T-helper 2 cell (primary cell): ENCODE measurements at regions not wholly inside any gene's neighbourhood (a gene's known extent, or its start where the extent isn't known, plus 50 kb on each side); places are given as distances from the start of the nearest gene placed in this dataset.
"Not testable (repeated sequence)": the region's sequence is repeated elsewhere in the genome, so short reads cannot be mapped to it uniquely, and the experiment has no call there.

ENCODE experiments used
- DNase-seq, 5 experiments: peaks; one replicate each; pipeline versions ENCODE4 v3.0.0 to v3.0.0-alpha.2; 2012 to 2022

DNA sequence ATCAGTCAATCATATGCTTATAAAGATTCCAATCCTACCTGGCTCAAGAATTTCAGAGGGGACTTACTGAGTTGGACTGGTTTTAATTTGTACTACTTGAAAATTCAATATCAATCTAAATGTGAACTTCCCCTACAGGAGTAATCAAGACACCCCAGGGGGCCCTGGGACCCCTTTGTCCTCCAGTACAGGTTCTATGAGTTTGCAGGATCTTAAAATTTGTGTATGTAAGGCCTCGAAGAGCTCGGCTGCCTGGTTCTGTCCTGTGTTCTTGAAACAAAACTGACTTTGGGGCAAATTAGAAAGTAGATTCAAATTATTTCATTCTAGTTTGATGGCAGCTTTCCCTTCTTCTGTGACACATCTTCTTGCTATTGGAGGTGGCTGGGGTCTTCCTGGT lies 261.3 kb downstream of the KCNRG start:
- no peak for DNase-seq

DNA sequence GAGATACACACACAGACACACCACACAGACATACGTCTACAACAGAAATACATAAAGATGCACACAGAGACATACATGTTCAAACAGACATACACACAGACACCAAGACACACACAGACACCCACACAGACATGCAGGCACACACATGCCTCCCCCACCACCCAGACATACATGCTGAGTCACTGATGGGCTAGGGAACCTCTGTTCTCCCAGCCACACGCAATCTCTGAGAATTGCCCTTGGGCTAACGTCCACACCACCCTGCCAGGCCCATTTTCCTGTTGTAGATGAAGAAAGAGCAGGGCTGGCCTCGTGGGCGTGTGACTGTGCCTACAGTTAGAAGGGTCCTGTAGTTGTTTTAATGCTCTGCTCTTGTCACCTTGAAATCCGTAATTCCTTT lies 261.9 kb downstream of the KCNRG start:
- no peak for DNase-seq

GRCh38 chr13:50277906-50278305 lies 262.7 kb downstream of the KCNRG start:
- DNase-seq: no peak

DNA sequence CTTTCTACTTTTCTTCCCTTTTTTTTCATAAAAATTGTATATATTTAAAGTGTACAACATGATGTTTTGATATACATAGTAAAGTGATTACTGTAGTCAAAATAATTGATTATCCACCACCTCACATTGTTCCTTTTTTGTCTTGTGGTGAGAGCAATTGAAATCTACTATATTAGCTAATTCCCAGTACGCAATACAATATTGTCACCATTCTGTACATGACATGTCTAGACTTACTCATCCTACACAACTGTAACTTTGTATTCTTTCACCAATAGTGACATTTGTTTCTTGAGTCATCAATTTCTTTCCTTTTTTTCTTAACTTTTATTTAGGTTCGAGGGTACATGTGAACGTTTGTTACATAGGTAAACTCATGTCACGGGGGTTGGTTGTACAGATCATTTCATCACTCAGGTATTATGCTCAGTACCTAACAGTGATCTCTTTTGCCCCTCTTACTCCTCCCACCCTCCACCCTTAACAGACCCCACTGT lies 265.2 kb downstream of the KCNRG start:
- DNase-seq: no peak

DNA sequence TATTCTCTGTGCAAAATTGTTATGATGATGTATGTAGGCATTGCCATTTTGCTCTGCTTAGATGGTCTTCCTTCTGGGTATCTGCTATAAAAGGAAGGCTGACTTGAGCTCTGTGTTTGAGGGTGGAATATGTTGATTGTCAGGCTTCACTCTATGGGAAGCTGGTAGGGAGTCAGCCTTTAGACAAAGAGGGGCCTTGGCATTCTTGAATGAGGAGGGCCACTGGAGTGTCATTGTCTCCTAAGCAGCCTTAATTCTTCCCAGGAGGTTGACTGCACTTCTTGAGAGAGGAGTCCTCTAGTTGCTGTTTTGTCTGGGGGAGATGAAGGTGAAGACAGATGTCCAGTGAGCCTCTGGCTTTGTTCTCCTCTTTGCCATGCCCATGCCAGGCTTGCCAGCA lies 266.8 kb downstream of the KCNRG start:
- no peak for DNase-seq

DNA sequence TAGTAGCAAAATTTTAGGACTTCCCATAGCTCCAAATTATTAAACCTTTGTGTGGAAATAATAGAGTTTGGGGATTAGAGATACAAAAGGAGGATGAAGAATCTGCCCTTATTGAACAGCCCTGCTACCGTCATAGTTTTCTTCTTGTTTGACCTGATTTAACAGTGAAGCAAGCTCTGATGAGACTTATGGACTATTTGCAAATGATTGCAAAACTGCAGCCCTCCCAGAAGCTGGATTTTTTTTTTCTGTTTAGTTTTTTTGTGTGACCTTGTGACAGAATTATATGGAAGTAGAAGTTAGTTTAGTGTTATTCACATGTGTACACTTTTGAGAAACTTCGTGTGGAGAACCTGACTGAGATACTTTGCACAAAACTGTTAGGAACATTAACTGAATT lies 267.8 kb downstream of the KCNRG start:
- no peak for DNase-seq

DNA sequence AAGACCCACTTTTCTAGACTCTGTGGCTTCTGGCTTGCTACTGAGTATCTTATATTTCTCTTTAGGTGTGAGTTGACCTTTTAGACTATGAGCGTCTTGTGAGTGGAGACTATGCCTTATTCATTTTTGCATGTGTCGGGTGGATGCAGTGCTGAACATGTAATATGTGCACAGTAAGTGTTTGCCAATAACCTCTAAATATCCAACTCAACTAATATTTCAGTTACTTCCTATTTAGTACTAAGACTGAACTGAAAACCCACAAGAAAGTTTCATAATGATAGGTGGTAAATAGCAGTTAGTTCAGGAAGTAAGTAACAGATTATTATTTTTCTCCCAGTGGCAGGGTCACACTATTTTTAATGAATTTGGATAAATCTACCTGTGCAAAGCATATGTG lies 269.3 kb downstream of the KCNRG start:
- peak in 1 of 5 experiments; percentile 50 for DNase-seq

GRCh38 chr13:50285283-50285682 lies 270.0 kb downstream of the KCNRG start:
- DNase-seq: no peak

GRCh38 chr13:50286324-50286723 lies 271.1 kb downstream of the KCNRG start:
- DNase-seq: no peak

DNA sequence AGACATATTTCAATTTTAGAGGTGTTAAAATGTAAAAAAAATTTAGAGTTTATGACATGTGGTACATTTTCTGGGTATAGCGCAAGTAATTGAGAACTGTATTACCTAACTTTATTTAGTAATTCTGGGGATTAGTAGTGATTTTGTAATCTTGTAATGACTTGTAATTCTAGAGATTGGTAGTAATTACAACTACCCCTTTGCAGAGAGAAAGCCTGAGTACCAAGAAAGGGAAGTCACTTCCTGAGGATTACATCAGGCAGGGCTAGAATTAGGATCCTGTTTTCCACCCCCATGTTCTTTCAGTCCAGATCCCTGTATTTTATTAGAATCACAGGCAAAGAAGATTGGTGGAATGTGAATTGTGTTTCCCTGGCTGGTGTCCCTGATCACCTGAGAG lies 274.9 kb downstream of the KCNRG start:
- DNase-seq: no peak

- no peak for DNase-seq
Observed at GRCh38 chr13:50291611-50292010, 276.4 kb downstream of the KCNRG start.

DNA sequence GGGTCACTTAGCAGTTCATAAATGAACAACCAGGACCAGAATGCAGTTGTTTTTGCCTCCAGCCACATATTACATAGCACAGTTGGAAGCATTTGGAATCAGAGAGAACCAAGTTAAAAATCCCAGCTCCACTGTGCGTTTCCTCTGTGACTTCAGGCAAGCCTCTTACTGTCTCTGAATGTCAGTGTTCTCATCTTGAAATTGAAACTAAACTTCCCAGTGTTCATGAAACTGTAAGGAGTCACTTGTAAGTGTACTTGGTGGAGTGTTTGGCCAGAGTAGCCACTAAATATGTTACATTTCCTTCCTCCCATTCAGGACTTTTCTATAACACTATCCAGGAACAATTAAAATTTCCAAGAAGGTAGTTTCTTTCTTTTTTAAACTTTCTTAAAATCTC lies 276.8 kb downstream of the KCNRG start:
- DNase-seq: no peak

GRCh38 chr13:50294425-50294824 lies 279.2 kb downstream of the KCNRG start:
- not testable (repeated sequence) for DNase-seq

- no peak for DNase-seq
Observed at GRCh38 chr13:50299546-50300249, 284.5 kb downstream of the KCNRG start.

GRCh38 chr13:50303963-50304721 lies 288.9 kb downstream of the KCNRG start:
- DNase-seq: peak in 1 of 5 experiments; percentile 36

DNA sequence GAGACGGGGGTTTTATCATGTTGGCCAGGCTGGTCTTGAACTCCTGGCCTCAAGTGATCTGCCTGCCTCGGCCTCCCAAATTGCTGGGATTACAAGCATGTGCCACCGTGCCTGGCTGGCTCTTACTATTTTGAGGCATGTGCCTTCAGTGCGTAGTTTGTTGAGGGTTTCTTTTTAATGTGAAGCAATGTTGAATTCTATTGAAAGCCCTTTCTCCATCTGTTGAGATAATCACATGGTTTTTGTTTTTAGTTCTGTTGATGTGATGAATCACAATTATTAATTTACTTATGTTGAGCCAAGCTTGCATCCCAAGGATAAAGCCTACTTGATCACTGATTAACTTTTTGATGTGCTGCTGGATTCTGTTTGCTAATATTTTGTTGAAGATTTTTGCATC lies 290.9 kb downstream of the KCNRG start:
- no peak for DNase-seq

- DNase-seq: no peak
Observed at GRCh38 chr13:50309318-50309717, 294.1 kb downstream of the KCNRG start.

- no peak for DNase-seq
Observed at GRCh38 chr13:50309882-50310594, 294.8 kb downstream of the KCNRG start.

GRCh38 chr13:50310734-50311133 lies 295.5 kb downstream of the KCNRG start:
- no peak for DNase-seq

DNA sequence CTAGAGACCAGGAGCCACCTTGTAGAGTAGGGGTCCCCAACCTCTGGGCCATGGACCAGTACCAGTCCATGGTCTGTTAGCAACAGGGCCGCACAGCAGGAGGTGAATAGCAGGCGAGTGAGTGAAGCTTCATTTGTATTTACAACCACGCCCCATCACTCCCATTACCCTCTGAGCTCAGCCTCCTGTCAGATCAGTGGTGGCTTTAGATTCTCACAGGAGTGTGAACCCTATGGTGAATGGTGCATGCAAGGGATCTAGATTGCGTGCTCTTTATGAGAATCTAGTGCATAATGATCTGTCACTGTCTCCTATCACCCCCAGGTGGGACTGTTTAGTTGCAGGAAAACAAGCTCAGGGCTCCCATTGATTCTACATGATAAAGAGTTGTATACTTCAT lies 303.6 kb downstream of the KCNRG start:
- DNase-seq: no peak

GRCh38 chr13:50319635-50320255 lies 304.5 kb downstream of the KCNRG start:
- peak in 1 of 5 experiments; percentile 74 for DNase-seq

DNA sequence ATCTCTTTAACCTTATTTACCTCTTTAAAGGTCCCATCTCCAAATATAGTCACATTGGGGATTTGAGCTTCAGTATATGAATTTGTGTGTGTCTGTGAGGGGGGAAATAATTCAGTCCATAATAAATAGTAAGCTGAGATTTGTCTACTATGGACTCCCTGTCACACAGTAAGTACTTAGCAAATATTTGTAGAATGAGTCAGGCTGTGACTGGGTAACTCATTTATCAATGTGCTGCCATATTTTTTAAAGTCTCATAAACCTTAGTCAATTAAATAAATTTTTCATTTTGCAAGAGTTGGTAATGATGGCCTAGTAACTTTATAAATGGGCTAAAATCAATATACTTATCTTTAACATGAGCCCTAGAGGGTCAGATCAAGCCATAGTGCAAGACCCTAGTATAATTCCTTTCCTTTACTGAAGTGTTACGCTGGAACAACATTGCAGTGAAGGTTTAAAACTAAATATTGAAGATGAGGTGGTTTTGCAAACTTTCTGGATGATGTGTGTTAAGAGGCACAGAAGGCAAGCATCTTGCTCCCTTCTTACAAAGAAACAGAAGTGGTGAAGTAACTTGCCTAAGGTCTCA lies 305.1 kb downstream of the KCNRG start:
- DNase-seq: no peak

GRCh38 chr13:50322006-50322405 lies 306.8 kb downstream of the KCNRG start:
- DNase-seq: no peak
